ENCODE measurements at regions not wholly inside any gene's neighbourhood (a gene's known extent, or its start where the extent isn't known, plus 50 kb on each side); places are given as distances from the start of the nearest gene placed in this dataset.

DNA sequence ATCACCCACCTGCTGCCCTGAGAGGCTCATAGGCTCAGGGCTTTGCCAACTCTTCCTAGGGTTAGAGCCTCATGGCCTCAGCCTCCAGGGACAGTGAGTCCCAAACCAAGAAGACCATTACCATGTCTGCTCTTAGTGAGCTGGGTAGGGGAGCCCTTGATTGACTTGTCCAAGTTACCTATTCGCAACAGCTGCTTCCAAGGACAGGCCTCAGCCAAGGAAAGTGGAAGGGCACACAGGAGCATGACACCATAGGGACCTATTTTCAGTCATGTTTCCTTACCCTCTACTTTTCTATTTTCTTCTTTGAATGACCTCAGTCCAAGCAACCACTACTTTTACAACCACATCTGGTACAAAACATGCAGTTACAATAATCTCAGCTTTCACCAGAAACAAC is 81.6 kb downstream of the LBH start:
- TF ChIP-seq TAF1 (IDR thresholded peaks at IDR 0.05; ENCODE audit: borderline replicate concordance, low read depth, low read length) (no peak), POLR2AphosphoS5 (IDR thresholded peaks at IDR 0.05; ENCODE audit: low read depth, low read length) (no peak)

Measured in GM12892 (cell line).